NCI-H2081 treated with DMSO at 0.1 percent for 48 hours (cell line): ENCODE measurements at regions not wholly inside any gene's neighbourhood (a gene's known extent, or its start where the extent isn't known, plus 50 kb on each side); places are given as distances from the start of the nearest gene placed in this dataset.

Source experiments
- DNase-seq: peaks from one replicate; lab custom pipeline; 2025; lab: John Stamatoyannopoulos, UW

DNA sequence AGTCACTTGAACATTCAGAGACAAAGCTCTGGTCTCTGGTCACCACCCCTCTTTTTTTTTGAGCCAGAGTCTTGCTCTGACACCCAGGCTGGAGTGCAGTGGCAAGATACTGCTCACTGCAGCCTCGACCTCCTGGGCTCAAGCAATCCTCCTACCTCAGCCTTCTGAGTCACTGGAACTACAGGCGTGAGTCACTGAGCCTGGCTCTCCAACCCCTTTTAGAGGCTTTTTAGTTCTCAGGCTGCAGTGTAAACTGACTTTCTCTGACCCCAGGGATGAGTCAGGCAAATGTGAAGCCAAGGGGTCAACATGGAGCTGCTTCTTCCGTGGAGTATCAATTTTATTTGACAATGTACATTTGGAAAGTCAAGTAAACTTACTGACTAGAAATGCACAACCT, 229.2 kb downstream of the PTTG2 start:
- no peak for DNase-seq

DNA sequence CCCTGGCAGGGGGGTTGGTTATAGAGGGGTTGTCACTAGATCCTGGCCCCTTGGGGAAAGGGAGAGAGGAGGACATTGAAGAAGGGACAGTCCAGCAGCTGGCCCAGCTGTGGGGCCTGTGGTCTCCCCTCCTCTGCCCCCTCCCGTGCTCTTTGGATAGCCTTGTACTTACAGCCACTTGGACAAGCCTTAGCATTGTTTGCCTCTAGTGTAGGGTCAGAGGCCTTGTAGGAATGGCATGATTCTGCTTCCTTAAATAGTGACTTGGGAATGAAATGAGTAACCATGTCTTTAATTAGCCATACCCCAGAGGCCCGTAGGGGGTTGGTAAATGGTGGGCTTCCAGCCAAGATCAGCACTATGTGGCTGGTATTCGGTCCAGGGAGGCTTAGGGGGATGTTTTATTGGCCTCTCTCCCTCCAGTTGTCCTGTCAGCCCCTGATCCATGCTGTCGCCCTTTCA, 230.6 kb downstream of the PTTG2 start:
- no peak for DNase-seq

DNA sequence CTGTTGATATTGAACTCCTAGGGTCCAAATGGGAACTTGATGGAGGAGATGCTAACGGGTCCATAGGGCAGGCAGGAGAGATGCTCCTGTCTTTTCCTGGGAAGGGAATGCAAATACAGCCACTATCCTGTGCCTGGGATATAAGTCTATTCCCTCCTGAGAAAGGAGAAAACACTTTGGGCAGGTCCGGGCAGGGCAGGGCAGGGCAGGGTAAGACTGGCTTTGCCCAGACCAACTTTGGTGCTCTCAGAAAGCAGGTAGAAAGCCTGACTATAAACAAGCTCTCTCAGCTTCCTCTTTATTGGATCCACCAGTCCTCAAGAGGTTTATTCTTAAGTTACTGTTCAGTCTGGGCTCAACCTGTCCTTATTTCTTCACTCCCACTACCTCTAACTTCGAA, 232.3 kb downstream of the PTTG2 start:
- DNase-seq, result no peak

DNA sequence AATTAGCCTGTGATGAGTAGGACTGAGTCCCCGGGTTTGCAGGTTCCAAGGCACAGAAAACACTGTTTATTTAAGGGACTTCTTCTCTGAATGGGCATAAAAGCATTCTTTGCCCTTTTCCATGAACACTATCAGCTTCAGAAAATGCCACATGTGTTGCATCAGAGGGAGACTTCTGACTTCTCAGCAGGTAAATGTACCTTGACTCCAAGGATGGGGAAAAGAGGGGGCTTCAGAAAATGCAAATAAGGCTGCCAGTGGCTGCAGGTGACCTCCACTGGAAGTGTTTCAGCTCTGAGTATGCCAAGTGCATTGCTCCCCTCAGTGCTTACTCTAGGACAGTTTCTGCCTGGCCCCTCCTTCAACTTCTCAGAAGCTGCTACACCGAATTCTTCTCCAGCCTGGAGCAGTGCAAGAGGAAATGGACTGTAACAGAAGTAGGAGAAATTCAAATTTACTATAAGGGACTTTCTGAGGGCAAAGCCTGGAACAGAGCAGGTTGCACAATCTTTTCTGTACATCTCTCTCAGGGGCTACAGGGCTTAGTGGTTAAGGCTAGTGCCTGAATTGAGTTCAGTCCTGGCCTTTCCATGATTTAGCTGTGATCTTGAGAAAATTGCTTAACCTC, 233.2 kb downstream of the PTTG2 start:
- no peak for DNase-seq

DNA sequence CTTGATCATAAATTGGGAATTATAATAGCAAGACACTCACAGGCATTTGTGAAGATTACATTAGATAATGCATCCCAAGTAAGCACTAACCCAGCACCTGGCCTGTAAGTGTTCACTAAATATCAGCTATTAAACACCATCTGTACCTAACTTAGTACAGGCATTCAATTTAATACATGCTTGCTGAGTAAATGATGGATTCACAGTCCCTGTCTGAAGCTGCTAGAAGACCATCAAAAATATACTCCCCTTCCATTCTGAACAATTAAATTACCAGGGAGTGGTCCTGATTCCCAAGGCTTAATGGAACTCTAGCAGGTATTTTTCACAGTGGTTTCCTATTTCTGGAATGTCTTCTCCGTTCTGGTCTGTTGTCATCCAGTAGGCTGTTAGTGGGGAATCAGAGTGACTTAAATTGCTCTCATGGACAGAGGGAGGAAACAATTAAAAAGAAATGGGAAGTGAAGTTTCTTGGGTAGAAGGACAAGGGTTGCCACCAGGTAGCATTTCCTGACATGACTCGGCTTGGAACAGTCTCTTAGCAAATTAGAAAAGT, 233.9 kb downstream of the PTTG2 start:
- no peak for DNase-seq

DNA sequence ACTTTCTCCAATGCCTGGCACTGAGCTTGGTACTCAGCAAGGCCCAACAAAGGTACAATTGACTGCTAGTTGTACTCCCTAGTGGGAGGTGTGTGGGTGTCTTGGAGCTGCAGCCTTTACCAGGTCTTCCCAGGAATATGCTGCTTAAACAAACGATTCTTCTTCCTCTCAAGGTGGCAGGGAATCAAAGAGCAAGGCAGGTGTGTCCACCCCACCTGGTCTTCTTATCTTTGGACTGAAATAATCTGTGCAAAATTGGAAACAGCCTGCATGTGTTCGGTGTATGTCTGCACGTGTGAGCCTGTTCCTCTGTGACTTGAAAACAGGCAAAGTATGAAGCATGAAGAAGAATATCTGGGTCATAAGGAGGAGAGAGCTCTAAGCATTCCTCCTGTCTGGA, 235.3 kb downstream of the PTTG2 start:
- DNase-seq, result no peak

DNA sequence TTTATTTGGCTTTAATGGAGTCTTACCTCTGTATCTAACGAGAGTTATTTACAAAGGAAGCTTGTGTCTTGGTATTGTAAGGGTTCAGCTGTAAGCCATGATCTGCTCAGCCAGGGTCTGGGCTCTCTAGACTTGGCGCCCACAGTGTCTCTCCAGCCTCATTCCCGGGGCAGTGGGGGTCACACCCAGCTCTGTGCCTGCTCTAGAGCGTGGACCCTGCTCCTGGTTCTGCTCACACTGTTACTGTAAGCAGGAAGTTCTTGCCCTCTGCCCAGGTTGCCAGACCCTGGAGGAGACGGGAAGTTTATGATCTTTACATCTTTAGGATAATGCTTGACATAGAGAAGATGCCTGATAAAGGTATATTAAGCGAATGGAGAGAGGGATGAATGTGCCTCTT, 235.7 kb downstream of the PTTG2 start:
- DNase-seq, result no peak

DNA sequence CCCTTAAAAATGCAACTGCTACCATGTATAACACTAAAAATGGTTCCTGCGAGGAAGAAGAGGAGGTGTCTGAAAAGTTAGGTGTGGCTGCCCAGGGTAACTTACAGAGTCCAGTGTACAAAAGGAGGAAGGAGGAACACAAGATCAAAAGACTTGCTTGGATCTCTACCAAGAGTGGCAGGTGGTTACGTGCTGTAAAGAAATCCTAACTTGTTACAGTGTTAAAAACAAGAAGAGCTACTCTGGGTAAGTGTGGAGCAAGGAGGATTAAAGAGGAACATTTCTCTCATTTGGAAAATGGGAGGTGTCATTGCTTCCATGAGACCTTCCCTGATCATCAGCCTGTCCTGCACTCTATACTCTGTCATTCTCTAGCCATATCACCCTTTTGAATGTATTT, 242.0 kb downstream of the PTTG2 start:
- DNase-seq, result no peak

DNA sequence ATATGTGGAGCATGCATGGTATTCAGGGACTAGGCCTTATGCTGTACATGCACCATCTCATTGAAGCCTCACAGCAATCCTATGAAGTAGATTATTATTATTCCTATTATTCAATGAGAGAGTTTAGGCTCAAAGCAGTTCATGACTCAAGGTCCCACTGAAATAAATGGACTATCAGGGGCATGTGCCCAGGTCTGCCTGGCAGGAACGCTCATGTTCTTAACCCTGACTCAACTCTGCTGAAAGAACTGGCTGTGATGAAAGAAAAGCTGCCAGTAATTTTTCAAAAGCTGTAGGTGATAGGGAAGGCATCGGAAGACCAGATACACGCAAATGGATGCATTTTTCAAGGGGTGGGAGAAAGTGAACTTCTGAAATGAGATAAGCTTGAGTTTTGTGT, 243.4 kb downstream of the PTTG2 start:
- no peak for DNase-seq

DNA sequence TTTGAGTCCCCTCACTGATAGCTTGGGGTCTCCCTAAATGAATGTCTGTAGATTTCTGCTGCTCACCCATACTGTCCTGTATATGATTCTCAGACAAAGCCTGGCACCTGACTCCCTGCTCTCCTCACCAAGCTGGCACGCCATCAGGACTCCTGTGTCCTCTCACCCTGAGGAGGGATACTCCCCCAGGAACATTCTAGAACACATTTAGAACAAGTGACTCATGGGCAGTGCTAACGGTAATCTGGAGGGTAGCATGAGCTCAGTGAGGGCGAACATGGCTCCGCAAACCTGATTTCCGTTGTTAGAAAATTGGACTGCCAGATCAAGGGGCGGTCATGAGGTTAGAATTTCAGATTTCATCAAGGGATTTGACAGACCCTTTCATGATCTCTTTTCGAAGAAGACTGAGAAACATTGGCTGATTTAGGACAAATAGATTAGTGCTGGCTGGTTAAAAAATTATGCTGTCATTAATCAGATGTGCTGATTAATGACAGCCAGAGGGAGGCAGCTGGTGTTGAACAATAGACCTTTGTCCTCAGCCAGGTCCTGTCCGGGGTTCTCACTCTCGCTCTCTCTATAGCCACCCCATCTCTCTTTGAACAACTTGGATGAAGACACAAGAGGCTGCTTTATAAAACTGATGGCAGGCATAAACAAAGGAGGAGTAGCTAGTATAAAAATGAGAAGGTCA, 244.3 kb downstream of the PTTG2 start:
- no peak for DNase-seq

DNA sequence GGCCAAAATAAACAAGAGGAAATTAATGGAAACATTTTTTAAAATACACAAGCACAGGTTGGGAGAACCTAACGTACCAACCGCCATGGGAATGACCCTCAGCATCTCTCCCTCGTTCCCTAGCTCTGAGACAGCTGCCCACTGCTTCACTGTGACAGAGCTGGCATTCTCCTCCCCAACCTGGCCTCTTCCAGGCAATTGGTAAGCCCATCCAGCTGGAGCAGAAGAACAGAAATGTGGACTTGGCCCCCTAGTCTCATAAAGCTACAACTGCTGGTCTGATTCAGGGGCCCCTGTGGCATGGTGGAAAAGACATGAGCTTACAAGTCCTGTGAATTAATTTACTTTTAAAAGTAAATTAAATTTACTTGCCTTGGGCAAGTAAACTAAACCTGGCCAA, 245.1 kb downstream of the PTTG2 start:
- DNase-seq, result no peak

DNA sequence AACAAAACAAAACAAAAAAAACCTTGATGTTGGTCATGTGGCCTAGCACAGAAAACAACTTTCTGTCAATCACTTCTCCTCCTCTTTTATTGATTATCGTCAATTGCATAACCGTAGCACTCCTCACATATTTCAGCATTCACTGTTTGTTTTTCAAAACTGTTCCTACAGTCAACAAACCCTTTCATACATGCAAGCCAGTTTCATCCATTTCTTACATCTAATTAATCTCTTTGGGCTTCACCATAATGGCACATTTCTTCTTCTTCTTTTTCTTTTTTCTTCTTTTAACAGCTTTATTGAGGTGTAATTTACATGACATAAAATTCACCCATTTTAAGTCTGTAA, 246.9 kb downstream of the PTTG2 start:
- DNase-seq, result no peak

DNA sequence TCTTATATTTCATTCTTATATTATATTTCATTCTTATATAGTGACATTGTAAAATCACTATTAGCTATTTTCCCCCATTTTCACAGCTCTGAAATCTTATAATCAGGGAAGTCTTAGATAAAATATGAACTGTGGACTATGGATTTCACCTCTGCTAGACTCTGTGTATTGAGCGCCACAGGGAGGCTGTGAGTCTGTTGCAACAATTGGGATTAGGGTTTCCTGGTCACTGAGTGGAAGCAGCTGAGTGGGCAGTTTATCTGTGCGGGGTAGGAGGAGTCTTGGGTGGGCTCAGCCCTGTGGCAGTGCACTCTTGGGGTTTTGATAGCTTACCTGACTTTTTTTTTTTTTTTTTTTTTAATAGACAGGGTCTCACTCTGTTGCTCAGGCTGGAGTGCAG, 249.5 kb downstream of the PTTG2 start:
- DNase-seq, result no peak

DNA sequence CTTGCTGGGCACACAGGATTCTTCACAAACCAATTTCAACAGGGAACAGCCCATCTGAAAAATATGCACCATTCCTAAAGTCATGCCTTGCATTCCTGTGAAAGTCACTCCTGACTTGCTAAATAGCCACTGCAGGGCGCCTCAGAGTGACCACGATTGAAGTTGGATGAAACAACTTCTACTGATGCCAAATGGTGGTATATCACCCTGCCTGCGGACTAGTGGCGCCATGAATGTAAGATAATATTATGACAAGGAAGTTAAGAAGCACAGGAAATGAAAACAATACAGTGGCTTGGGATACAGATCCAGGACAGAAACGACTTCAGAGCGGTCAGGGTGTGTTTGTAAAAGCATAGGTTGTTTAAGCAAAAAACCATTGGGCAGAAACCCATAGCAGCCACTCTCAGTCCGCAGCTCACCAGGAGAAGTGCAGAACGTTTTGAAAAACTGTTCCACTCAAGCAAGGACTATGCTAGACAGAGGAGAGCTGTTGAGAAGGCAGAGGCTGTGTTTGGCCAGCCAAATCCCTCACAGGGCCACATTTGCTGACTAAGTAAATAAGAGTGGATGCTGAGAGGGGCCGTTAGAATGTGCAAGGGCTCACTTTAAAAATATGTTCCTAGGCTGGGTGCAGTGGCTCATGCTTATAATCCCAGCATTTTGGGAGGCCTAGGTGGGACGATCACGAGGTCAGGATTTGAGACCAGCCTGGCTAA, 250.4 kb downstream of the PTTG2 start:
- no peak for DNase-seq

DNA sequence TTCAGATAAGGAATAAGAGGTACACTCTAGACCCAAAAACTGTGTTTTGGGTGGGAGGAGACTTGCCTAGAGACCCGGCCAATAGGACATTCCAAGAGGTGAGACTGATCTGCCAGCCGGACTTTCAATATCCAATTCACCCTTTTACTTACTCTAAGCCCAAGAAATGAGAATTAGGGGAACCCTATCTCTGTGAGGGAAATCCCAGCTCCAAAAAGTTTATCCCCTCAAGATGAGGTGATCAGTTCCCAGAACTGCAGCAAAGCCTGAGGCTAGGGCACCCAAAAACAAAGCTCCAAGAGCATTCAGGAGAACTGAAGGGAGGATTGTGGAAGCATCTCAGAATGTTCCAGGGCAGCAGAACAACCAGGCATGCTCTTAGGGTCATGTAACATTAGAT, 251.7 kb downstream of the PTTG2 start:
- no peak for DNase-seq

DNA sequence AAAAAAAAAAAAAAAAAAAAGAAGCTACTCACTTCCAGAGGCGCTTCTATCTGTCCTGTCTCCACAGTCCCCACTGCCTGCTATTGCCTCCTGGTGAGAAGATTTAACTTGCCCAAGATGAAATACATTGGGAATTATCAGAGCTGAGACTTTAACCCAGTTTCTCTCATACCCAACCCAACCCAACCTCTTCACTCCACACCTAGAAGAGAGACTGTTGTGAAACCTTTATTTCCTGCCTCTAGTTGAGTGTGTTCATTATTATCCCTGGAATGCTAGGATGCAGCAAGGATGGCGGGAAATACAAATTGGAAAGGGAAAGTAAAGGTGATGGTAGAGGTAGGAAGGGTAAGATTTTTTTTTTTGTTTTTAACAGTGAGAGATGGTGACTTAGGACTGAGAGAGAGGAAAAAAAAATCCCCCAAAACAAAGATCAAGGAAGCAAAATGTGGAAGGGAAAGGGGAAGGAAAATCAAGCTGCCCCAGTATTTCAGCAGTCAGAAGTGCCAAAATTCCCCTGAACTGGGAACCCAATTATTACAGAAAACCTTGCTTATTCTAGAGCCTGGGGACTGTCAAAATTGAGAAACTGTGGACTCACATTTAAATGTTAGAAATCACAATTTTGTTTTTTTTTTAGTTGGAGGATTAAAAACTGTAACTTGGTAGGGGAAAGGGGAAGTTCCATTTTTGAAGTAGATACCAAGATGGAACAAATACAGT, 253.0 kb downstream of the PTTG2 start:
- DNase-seq, result no peak

DNA sequence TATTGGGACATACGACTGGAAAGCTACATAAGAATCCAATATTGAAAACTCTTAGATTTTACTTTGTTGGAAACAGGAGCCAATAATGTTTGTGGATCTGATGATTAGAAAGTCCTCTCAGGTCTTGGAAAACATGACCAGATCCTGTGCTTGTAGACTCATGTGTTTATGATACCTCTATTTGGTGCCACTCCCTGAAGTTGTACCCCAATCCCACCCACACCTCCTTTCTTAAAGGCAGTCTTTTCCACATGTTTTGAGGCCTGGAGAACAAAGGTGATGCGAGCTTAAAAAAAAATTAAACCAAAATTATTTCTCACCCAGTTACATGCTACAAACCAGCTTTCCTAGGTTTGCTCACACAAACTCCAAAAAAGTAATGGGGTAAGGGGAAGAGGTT, 262.7 kb downstream of the PTTG2 start:
- no peak for DNase-seq

DNA sequence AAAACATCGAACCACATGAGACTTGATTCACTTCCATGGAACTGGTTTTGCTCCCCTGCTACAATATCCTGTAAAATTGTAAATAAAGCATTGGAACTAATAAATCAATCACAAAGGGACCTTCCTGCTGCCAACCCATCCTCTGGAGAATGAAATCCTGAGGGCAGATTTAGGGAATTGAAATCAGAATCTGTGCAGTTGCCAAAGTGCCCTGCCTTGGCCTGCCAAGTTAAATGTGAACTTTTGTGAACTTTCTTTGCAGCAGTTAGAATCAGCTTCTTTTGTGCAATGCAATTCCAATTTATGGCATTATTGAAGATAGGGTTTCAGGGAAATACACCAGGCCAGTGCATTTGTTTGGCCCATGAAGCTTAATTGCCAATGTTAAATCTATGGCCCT, 263.1 kb downstream of the PTTG2 start:
- no peak for DNase-seq

DNA sequence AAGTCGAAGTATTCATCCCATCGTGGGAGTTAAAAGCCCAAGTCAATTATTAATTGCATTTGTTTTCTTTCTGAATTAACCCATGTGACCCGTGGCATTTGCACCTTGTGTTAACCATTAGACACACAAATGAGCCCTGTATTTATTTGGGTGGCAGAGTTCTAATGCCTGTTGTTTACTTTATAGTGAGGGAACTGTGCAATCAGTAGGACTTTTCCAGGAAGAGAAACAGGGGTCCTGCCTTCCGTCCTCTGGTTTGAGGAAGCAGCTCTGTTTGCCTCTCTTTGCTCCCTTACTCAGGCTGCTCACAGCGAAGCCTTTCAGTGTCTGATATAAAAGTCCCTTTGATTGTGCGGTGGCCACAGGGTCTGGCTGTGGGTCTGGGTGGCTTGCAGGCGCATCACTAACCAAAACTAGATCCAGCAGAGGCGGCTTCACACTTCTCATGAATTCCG, 263.6 kb downstream of the PTTG2 start:
- no peak for DNase-seq

DNA sequence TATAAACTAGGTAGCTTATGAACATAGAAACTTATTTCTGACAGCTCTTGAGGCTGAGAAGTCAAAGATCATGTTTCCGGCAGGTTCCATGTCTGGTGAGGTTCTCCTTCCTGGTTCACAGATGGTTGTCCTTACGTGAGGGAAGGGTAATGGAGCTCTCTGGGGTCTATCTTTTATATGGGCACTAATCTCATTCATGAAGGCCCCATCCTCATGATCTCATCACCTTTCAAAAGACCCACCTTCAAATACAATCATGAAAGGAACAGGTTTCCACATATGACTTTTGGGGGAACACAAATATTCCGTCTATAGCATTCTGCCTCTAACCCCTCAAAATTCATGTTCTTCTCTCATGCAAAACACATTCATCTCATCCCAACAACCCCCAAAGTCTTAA, 264.7 kb downstream of the PTTG2 start:
- no peak for DNase-seq

DNA sequence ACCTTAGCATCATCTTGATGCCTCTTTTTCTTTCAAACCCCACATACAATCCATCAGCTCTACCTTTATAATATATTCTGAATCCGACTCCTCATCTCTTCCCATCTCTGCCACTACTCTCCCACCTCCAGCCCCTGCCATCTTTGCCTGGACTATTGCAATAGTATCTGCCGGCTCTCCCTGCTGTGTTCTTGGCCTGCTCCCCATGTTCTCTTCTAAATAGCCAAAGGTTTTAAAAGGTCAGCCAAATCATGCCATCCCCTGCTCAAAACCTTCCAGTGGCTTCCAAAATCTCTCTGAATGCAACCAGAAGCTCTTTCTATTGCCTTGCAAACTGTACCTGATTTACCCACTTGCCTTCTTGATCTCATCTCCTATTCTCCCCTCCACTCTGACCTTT, 266.0 kb downstream of the PTTG2 start:
- no peak for DNase-seq

DNA sequence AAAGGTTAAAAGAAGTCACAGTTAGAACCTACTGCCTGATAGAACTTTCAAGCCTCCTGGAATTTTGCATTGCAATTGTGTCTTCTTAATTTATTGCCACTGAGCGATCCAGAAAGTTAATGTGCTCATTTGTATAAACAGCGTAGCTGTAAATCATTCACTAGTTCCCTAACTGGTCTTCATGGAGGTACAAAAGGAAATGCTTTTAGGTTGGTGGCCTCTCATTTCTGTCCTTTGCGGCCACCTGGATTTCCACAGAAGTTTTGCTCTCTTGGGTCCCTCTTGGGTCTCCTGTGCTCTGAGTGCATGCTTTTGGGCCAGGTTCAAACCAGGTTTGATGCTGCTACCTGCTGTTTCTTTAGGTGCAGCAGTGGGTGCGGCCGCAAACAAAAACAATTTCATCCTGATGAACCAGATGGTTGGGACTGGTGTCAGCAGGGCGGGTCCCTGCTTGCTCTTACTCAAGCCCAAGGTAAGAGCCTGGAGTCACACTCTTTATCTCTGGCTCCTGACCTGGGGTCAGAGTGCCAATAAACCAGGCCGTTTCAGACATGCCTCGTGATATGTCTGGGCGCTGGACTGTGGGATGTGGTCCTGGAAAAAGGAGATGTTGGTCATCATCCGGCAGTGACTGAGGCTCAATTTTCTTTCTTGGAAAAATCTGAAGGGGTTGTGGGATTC, 270.1 kb downstream of the PTTG2 start:
- DNase-seq, result no peak
